Glomerular visceral epithelial cell (primary cell): ENCODE measurements at regions not wholly inside any gene's neighbourhood (a gene's known extent, or its start where the extent isn't known, plus 50 kb on each side); places are given as distances from the start of the nearest gene placed in this dataset.
A peak's percentile ranks its signal among the peaks of the same experiment; 100 is the strongest.

Experiments used
- DNase-seq: peaks from one replicate; pipeline ENCODE4 v3.0.0-alpha.2; 2016; ENCODE audit errors: extremely low spot score

DNA sequence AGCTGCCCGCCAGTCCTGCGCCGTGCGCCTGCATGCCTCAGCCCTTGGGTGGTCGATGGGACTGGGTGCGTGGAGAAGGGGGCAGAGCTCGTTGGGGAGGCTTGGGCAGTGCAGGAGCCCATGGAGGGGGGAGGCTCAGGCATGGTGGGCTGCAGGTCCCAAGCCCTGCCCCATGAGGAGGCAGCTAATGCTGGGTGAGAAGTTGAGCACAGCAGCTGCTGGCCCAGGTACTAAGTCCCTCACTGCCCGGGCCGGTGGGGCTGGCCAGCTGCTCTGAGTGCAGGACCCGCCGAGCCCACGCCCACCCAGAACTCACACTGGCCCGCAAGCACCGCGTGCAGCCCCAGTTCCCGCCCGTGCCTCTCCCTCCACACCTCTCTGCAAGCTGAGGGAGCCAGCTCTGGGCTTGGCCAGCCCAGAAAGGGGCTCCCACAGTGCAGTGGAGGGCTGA, 764.3 kb upstream of the TYRP1 start:
- no peak for DNase-seq

DNA sequence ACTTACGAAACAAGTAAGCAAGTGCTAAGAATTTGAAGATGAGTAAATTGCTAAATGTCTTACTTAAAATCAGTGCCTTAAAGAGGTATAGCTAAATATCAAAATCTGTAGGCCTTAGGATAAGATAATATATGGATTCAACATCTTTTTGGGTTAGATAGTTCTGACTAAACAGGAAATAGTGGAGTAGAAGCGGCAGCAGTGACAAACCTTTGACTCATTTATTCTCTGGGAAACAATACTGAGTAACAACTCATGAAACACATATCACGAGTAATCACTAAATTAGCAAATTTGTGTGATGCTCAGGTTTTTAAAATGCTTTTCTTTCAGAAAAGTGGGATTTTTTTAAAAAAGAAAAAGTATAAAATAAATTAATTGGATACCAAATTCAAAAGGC, 762.1 kb upstream of the TYRP1 start:
- no peak for DNase-seq

DNA sequence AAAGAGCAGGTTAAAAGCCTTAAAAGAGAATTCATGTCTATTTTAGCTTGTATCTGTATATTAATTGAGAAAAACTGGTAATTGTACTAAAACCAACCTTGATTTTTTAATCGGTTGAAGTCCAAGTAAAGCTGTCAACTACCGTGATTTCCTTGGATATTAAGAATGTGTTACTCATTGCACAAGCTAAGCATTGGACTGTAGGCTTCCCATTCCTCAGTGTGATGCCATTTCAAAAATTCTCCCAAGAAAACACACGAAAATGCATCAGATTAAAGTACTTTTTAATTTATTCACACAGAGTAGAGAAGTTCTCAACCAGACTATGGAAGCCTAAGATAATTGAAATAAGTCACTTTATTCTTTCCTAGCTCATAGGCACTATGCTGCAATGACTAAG, 761.4 kb upstream of the TYRP1 start:
- DNase-seq: no peak

- DNase-seq: peak; percentile 13
Measured at GRCh38 chr9:11933926-11934325, 759.3 kb upstream of the TYRP1 start.

DNA sequence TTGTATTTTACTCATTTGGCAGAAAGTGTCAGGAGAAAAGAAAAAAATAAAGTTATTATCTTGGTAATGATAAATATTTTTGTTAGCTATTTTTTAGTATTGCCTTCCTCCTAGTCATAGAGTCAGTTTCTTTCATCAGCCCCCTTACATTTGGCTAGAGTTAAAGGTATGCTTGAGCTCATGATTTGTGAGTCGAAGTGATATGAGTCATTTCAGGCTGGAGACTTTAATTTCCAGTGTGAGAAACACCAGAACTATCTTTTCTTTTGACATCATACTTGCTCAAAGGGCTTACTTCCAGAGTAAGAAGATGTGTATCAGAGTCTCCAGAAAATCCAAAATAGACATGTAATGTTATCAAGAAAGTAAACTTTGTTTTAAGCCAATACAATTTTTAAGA, 746.7 kb upstream of the TYRP1 start:
- no peak for DNase-seq

DNA sequence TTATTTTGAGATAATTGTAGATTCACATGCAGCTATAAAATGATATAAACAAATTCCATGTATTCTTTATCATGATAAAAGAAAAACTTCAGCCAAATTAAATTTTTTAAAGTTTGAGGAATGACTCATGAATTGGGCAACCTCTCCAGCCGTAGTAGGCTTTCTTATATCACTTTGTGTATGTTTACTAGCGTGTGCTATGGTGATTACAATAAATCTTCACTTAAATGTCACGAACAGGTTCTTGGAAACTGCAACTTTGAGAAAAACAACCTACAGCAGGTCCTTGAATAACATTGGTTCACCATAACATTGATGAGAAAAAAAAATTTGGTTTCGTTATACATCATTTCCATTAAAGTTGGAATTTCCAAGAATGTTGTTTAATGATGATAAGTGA, 730.9 kb upstream of the TYRP1 start:
- no peak for DNase-seq

DNA sequence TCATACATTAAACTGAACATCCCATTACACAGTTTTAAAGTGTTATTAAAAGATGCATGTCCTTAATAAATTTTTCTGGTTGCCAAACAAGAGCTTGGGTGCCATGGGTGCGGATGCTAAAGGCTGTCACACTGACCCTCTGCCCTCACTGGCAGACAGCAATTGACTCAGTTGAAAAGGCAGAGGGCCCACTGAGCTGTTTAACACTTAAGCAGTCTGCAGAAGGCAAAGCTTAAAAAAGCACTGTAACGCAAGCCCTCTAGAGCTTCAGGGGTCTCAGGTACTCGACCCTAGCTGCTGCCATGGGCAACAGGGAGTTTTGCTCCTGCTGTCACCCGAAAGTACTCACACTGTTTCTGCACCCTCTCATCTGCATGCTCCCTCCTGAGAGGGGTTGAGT, 726.4 kb upstream of the TYRP1 start:
- no peak for DNase-seq

GRCh38 chr9:11968631-11969030, 724.6 kb upstream of the TYRP1 start:
- DNase-seq: no peak

DNA sequence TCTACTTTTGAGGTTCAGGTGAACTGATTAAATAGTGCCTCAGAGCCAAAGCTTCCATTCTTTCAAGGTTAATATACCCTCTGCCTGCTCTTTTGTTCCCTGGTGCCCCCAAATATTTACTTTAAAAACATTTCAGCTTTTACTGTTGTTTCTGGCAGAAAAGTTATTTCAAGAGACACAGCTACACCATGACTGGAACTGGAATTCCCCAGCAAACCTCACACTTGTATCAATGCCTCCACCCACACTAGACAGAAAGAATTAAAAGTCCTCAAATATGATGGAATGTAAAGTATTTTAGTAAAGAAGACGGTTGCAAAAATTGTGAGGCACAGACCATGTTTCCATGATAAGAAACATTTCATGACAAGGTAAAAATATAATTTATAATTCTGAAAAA, 720.2 kb upstream of the TYRP1 start:
- no peak for DNase-seq

DNA sequence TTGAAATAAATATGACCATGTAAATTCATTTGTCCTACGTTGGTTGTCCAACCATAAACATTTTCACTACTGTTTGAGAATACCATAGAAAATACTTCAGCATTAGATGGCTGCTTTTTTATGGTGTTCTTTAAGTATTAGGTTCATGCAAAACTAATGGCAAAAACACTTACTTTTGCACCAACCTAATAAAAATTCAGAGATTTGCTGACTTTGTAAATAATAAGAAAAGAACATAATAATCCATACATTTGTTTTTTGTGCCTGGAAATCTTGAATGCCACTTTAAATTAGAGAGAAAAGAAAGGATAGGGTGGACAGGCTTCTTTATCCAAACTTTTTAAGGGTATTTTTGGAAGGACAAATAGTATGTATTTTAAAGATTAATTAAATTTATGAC, 719.7 kb upstream of the TYRP1 start:
- no peak for DNase-seq

DNA sequence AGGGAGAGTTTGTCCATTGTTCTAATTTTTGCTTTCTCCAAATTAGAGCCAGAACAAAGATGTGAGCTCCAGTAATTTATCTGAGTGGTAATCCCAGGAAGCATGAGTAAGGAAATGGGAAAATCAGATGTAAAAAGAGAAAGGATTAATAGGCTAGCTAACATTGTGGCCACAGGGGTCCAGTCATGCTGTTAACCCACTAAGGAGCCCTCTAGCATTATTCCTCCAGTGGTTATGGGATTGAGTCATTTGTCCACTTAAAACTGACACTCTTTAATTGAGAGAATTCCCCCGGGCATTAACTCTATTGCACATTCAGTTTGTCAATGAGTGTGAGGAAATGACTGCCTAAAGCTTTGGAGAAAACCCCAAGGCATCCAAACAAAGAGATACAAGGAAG, 700.3 kb upstream of the TYRP1 start:
- no peak for DNase-seq

- no peak for DNase-seq
Measured at GRCh38 chr9:12014488-12014887, 678.7 kb upstream of the TYRP1 start.

DNA sequence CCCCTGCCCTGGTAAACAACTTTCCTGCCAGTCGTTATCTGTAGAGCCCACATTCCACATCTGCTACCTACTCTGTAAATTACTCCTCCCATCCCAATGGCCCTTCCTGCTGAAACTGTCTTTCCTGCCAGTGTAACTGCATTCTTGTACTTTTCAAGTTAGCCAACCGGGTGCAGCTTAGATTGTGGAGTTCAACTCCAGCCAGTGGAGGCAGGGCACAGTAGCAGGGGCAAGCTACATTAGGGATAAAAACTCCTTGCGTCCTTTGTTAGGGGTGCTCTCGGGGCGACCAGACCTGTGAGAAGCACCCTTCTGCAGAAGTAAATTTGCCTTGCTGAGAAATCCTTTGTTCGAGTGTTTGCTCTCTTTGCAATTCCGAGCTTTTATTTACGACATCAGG, 639.0 kb upstream of the TYRP1 start:
- no peak for DNase-seq

DNA sequence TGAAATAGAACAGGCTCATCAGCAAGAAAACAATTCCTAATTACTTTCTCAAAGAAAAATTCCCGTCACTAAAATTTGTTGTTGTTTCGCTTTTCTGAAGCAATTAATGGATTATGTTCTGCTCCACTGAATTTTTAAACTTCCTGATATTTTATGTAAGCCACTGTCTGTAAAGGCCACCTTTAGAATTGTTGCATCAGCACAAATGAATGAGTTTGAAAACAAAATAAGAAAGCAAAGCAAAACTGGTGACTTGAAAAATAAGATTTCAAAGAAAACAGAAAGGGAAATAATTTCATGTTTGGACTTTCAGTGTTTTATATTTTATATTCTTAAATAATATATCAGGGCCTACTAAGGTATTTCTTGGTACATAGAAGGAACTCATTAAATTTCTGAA, 636.3 kb upstream of the TYRP1 start:
- no peak for DNase-seq

- no peak for DNase-seq
Measured at GRCh38 chr9:12060067-12060466, 633.1 kb upstream of the TYRP1 start.

GRCh38 chr9:12060811-12061210, 632.4 kb upstream of the TYRP1 start:
- DNase-seq: no peak

DNA sequence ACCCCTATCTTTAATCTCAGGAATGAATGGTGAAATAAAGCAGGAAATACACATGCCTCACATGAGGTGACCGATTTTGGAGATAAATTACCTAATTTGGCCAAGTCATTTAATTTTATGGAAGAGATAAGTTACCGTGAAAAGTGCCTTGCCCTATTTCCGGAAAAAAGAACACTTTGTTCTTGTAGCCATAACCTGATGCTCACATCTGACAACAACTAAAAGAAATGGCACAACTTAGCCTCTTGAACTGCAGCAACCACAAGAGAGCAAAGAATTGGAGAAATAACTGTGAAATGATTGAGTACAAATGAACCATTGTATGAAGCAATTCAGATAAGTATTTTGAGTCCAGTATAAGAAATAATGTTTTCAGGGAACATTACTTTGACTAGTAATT, 628.1 kb upstream of the TYRP1 start:
- DNase-seq: no peak

- no peak for DNase-seq
Measured at GRCh38 chr9:12065686-12066085, 627.5 kb upstream of the TYRP1 start.

- no peak for DNase-seq
Measured at GRCh38 chr9:12066455-12067035, 626.6 kb upstream of the TYRP1 start.

DNA sequence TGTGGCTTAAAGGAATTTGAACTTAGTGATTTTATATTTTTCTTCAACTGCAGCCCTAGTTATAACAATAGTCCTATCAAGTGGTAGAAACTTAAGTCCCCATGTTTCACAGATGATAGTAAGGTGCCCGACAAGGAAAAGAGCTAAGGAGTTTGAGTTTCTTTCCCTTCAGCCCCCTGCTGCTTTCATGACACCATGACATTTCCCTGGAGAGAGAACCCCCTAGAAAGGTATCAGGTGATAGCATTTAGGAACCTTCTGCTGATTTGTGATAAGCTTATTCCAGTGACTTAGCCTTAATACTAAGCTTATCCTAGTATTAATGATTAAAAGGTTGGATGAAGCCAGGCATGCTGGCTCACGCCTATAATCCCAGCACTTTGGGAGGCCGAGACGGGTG, 623.8 kb upstream of the TYRP1 start:
- DNase-seq: no peak

DNA sequence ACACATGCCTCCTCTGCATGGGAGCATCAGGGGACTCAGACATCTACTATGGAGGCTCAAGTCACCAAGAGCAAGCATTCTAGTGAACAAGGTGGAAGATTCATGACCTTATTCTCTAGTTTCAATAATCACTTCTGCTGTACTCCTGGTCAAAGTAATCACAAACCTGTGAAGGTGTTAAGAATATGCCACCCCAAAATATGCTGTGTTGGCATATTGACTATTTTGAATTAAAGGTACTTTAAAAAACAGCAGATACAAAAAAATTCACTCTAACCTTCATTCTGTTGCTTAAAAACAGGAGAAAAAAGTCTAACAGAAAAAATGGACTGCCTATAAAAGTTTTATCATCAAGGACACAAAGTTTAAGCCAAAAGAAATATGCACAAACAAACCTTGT, 607.8 kb upstream of the TYRP1 start:
- DNase-seq: no peak

GRCh38 chr9:12091865-12092527, 601.2 kb upstream of the TYRP1 start:
- no peak for DNase-seq

DNA sequence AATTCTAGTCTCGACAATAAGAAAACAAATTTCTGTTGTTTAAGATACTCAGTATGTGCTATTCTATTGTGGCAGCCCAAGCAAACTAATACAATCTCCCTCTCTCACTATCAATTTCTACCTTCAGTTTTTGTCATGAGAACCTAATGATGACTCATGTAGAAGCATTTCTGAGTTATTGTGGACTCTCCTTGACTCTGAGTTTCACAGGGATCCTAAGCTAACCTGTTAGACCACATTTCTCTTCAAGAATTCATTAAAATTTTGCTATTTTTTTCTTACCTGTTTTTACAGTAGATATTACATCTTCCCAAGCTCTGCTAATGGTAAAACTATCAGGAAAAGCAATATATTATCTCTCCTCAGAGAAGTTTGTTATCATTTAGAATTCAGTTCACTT, 599.1 kb upstream of the TYRP1 start:
- no peak for DNase-seq

GRCh38 chr9:12095931-12096330, 597.3 kb upstream of the TYRP1 start:
- no peak for DNase-seq
